ENCODE measurements at regions not wholly inside any gene's neighbourhood (a gene's known extent, or its start where the extent isn't known, plus 50 kb on each side); places are given as distances from the start of the nearest gene placed in this dataset.

- TF ChIP-seq ARNTL (CRISPR knock-in tag; IDR thresholded peaks at IDR 0.05; ENCODE audit: borderline replicate concordance, low read depth) (no peak), TOX (CRISPR knock-in tag; IDR thresholded peaks at IDR 0.05; ENCODE audit: borderline replicate concordance) (no peak), OSR1 (CRISPR knock-in tag; IDR thresholded peaks at IDR 0.05) (no peak), BACH2 (CRISPR knock-in tag; IDR thresholded peaks at IDR 0.05; ENCODE audit: borderline replicate concordance) (no peak), RARB (CRISPR knock-in tag; IDR thresholded peaks at IDR 0.05) (no peak), PPARA (CRISPR knock-in tag; IDR thresholded peaks at IDR 0.05; ENCODE audit: borderline replicate concordance) (no peak), ZC3H10 (CRISPR knock-in tag; IDR thresholded peaks at IDR 0.05) (no peak), ZNF565 (CRISPR knock-in tag; conservative IDR thresholded peaks at IDR 0.05; ENCODE audit: low read depth) (no peak), POU6F1 (CRISPR knock-in tag; IDR thresholded peaks at IDR 0.05; ENCODE audit: borderline replicate concordance, low read depth) (no peak)
- no peak for ATAC-seq
These were observed 82.6 kb upstream of the BRINP3 start for GRCh38 chr1:190560161-190560681.

- no peak for ATAC-seq
- no peak for TF ChIP-seq TOX (CRISPR knock-in tag; IDR thresholded peaks at IDR 0.05; ENCODE audit: borderline replicate concordance)
- no peak for TF ChIP-seq ISL1 (CRISPR knock-in tag; IDR thresholded peaks at IDR 0.05)
- no peak for TF ChIP-seq GLIS3 (CRISPR knock-in tag; IDR thresholded peaks at IDR 0.05)
- no peak for TF ChIP-seq CSDC2 (CRISPR knock-in tag; IDR thresholded peaks at IDR 0.05)
- no peak for TF ChIP-seq ESRRG (CRISPR knock-in tag; IDR thresholded peaks at IDR 0.05)
- no peak for TF ChIP-seq BACH2 (CRISPR knock-in tag; IDR thresholded peaks at IDR 0.05; ENCODE audit: borderline replicate concordance)
- TF ChIP-seq PATZ1 (CRISPR knock-in tag; IDR thresholded peaks at IDR 0.05; ENCODE audit: borderline replicate concordance) = no peak
- TF ChIP-seq, protein P1, sequence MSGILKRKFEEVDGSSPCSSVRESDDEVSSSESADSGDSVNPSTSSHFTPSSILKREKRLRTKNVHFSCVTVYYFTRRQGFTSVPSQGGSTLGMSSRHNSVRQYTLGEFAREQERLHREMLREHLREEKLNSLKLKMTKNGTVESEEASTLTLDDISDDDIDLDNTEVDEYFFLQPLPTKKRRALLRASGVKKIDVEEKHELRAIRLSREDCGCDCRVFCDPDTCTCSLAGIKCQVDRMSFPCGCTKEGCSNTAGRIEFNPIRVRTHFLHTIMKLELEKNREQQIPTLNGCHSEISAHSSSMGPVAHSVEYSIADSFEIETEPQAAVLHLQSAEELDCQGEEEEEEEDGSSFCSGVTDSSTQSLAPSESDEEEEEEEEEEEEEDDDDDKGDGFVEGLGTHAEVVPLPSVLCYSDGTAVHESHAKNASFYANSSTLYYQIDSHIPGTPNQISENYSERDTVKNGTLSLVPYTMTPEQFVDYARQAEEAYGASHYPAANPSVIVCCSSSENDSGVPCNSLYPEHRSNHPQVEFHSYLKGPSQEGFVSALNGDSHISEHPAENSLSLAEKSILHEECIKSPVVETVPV (CRISPR knock-in tag; IDR thresholded peaks at IDR 0.05) = no peak
- no peak for TF ChIP-seq ZNF565 (CRISPR knock-in tag; conservative IDR thresholded peaks at IDR 0.05; ENCODE audit: low read depth)
- TF ChIP-seq TCF4 (CRISPR knock-in tag; IDR thresholded peaks at IDR 0.05; ENCODE audit: borderline replicate concordance) = no peak
- no peak for TF ChIP-seq ARNTL (CRISPR knock-in tag; IDR thresholded peaks at IDR 0.05; ENCODE audit: borderline replicate concordance, low read depth)
These were observed 85.6 kb upstream of the BRINP3 start for GRCh38 chr1:190563230-190563629.

- no peak for ATAC-seq
- TF ChIP-seq BACH2 (CRISPR knock-in tag; IDR thresholded peaks at IDR 0.05; ENCODE audit: borderline replicate concordance) (no peak), CSDC2 (CRISPR knock-in tag; IDR thresholded peaks at IDR 0.05) (no peak), ZNF70 (CRISPR knock-in tag; IDR thresholded peaks at IDR 0.05) (no peak), TCF4 (CRISPR knock-in tag; IDR thresholded peaks at IDR 0.05; ENCODE audit: borderline replicate concordance) (no peak), ZFP30 (CRISPR knock-in tag; IDR thresholded peaks at IDR 0.05) (no peak), POU6F1 (CRISPR knock-in tag; IDR thresholded peaks at IDR 0.05; ENCODE audit: borderline replicate concordance, low read depth) (no peak), ESRRG (CRISPR knock-in tag; IDR thresholded peaks at IDR 0.05) (no peak), GLIS3 (CRISPR knock-in tag; IDR thresholded peaks at IDR 0.05) (no peak), RARB (CRISPR knock-in tag; IDR thresholded peaks at IDR 0.05) (no peak), PATZ1 (CRISPR knock-in tag; IDR thresholded peaks at IDR 0.05; ENCODE audit: borderline replicate concordance) (no peak), OSR1 (CRISPR knock-in tag; IDR thresholded peaks at IDR 0.05) (no peak), ZNF565 (CRISPR knock-in tag; conservative IDR thresholded peaks at IDR 0.05; ENCODE audit: low read depth) (no peak), ZNF8 (CRISPR knock-in tag; IDR thresholded peaks at IDR 0.05) (no peak), PPARA (CRISPR knock-in tag; IDR thresholded peaks at IDR 0.05; ENCODE audit: borderline replicate concordance) (no peak)
- TF ChIP-seq, protein P2, sequence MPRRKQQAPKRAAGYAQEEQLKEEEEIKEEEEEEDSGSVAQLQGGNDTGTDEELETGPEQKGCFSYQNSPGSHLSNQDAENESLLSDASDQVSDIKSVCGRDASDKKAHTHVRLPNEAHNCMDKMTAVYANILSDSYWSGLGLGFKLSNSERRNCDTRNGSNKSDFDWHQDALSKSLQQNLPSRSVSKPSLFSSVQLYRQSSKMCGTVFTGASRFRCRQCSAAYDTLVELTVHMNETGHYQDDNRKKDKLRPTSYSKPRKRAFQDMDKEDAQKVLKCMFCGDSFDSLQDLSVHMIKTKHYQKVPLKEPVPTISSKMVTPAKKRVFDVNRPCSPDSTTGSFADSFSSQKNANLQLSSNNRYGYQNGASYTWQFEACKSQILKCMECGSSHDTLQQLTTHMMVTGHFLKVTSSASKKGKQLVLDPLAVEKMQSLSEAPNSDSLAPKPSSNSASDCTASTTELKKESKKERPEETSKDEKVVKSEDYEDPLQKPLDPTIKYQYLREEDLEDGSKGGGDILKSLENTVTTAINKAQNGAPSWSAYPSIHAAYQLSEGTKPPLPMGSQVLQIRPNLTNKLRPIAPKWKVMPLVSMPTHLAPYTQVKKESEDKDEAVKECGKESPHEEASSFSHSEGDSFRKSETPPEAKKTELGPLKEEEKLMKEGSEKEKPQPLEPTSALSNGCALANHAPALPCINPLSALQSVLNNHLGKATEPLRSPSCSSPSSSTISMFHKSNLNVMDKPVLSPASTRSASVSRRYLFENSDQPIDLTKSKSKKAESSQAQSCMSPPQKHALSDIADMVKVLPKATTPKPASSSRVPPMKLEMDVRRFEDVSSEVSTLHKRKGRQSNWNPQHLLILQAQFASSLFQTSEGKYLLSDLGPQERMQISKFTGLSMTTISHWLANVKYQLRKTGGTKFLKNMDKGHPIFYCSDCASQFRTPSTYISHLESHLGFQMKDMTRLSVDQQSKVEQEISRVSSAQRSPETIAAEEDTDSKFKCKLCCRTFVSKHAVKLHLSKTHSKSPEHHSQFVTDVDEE (CRISPR knock-in tag; IDR thresholded peaks at IDR 0.05) = no peak
- TF ChIP-seq, protein P1 (CRISPR knock-in tag; IDR thresholded peaks at IDR 0.05) = no peak
These were observed 86.5 kb upstream of the BRINP3 start for GRCh38 chr1:190564117-190564516.

Data from SK-N-SH treated with all-trans-retinoic acid at 6 μM for 48 hours (cell line).